GM19025 (cell line): ENCODE measurements at regions not wholly inside any gene's neighbourhood (a gene's known extent, or its start where the extent isn't known, plus 50 kb on each side); places are given as distances from the start of the nearest gene placed in this dataset.

Source experiments
- ATAC-seq: cut with Tn5 transposase; IDR thresholded peaks from one replicate; pipeline ENCODE4 v1.9.1; 2021; ENCODE audit warnings: mild to moderate bottlenecking, low read depth, moderate library complexity; ENCODE audit not compliant: unreplicated experiment

DNA sequence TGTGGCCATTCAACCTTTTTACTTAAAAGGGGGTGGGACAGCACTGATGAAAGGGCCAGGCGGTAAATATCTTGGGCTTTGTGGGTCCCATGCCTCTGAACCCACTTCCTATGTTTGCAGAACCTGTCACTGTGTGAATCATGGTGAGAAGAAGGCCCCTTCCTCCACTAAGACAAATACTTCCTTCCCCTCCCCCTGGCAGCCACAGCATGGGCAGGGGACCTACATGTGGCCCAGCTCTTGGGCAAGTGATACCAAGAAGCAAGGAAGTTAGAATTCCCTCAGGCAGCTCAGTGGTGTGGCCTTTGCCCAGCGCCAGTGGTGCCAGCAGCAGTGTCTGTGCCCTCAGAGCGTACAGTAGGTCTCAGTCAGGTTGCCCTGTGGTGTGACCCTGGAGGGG, 168.6 kb downstream of the TRIM33 start:
- ATAC-seq = no peak

DNA sequence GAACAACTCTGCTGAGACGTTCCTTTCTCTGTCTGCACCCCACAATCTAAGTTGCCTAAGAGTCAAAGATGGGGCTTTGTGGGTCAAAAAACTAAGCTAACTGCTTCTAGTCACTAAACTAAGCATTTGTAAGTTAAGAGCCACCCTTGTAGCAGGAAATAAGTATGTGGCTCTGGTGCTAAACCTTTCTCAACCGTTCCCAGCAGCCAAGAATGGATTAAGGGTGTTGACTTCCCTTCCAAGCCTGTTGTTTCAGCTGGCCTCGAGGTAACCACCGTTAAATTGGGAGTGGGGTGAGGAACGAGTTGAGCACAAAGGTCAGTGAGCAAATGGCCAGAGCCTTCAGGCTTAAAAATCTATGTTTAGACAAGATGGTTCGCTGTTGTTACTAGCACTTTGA, 169.1 kb downstream of the TRIM33 start:
- no peak for ATAC-seq

DNA sequence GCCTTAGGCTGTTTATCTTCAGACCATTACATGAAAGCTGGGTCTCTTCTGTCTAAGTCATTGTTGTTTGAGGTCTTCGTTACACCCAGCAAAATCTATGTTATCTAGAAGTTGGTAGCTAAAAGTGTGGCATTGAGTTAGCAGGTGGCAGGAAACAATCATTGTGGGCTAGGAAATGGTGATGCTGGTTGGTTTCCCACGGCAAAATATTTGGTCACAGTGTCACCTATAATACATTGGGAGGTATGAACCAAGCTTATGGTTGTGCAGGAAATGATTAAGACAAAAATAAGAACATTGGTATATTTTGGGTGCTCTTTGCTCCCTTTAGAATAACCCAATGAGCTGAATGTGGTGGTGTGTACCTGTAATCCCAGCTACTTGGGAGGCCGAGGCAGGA, 169.7 kb downstream of the TRIM33 start:
- ATAC-seq = no peak

DNA sequence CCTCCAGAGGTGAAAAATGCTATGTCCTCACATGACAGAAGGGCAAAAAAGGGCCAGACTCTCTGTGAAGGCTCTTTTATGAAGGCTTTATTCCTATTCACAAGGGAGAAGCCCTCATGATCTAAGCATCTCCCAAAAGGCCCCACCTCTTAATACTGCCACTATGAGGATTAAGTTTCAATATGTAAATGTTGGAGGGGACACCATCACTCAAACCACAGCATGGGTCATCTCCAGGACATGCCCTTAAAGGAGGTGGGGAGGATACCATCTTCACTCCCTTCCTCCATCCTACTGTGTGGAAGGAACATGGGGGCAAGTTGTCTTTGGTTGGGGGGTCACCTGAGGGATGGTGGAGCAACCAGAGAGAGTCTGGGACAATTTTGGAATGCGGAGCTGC, 170.1 kb downstream of the TRIM33 start:
- ATAC-seq = no peak

DNA sequence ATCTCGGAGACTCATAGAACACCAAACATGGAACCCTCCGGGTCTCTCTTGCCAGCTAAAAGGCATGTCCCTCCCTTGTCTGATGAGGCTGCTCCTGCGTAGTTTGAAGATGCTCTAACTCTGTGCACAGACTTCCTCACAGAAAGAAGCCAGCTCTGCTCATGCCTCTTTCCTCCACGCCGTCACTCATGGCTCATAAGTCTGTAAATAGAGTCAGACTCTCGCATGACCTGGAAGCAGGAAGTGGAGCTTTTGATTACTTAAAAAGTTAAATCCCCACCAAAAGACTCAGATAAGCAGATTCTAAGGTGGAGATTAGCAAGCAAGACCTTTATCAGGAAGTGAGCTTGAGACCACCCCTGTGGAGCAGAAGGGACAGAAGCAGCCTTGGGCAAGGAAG, 171.6 kb downstream of the TRIM33 start:
- no peak for ATAC-seq

DNA sequence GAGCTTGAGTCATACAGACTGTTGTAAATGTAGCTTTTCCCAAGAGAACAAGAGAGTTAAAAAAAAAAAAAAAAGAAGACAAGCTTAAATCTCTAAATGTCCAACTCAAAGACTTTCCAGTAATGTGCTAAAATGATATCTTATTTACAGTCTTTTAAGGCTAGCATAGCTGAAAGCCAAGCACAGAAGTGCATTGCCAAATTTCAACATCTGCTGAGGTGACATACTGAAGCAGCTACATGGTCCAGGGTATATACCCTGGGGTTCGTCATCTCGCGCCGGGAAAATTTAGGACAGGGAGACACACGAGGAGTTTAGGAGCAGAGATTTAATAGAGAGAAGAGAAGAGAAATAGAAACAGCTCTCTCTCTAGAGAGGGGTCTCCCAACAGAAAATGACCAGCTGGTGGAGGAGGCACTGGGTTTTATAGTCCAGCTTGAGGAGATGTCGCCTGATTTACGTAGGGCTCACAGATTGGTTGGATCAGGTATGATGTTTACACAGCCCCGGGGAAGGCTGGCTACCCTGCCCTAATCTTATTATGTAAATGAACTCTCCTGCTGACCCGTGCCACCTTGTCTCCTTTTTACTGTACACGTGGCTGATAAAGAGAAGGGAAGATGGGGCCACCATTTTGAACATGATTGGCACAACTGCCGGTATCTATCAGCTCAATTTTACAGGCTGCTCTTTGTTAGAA, 172.7 kb downstream of the TRIM33 start:
- no peak for ATAC-seq

DNA sequence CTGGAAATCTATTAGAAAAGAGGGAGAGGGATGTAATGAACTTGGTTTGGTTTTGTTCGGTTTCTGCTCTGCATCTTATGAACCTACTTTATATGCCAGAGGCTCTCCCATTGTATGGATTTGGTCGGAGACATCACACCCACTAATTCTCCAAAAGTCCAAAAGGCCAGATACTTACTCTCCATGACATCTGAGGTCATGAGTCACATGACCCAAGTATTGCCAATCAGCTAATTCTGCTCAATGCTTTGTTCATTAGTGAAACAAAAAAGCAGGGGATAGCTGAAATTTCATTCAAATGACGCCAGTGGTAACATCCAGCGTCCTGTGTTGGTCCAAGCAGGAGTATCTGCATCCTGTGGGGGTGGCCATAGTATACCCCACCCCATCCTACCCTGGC, 173.6 kb downstream of the TRIM33 start:
- ATAC-seq = no peak

DNA sequence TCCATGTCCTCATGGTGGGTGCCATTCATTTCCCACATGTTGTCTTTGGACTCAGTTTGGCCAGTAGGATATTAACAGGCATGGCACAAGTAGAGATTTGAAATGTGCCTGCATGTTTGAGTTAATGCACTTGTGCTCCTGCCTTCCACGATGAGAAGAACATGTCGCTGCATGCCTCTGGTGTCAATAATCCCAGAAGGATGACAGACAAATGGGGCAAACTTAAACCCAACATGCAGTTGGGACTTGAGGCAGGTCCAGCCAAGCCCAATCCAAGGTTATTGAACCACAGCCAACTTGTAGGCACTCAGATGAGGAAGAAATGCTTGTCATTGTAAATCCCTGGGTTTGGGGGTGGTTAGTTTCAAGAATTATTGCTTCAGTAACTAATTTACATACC, 174.6 kb downstream of the TRIM33 start:
- ATAC-seq = no peak

DNA sequence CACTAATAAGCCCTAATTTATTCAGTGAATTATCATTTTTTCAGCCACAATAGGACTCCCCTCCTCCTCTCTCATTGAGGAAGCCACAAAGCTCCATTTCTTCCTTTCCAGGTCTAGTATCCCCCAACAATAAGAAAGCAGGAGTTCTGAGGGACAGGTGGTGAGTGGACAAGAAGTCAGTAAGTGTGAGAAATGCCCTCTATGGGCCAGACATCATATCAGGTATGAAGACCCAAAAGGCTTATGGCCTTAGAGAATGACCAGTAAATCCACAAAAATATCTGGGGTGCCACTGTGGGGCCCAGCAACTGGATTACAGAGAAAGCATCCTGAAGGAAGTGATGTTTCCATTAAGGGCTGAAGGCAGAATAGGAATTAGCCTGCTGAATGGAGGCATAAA, 175.7 kb downstream of the TRIM33 start:
- ATAC-seq = no peak

DNA sequence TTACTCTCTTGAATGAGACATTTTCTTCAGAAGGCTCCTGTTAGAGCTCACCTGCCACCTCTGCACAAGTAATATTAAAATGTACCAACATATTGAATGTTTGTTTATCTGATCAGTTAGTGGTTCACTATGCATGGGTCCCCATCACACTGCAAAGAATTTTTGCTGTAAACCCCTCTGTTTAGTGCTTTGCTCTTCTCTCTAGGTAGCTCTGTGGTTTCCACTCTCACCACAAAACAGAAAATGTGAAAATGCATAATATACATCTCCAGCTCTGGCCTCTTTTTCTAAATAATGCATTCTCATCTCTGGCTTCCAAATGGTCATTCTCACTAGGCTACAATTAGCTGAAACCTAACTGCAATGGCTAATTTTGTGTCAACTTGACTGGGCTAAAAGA, 176.7 kb downstream of the TRIM33 start:
- ATAC-seq = no peak

DNA sequence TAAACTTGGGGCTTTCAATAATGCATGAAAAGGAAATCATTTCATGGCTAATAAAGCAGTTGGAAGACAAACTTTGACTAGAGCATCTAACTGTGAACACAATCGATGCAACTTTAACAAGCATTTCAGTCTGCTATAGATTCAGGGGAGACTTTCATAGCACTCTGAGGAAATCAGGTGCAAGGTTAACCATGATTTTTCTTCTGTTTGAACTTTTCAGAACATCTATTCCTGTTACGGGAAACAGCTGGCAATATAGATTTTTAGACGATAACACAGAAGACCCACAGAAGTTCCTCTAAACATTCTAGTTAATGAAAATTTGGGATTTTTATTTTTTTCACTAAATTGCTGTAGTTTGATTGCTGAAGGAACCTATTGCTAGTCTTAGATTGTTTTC, 177.3 kb downstream of the TRIM33 start:
- no peak for ATAC-seq

DNA sequence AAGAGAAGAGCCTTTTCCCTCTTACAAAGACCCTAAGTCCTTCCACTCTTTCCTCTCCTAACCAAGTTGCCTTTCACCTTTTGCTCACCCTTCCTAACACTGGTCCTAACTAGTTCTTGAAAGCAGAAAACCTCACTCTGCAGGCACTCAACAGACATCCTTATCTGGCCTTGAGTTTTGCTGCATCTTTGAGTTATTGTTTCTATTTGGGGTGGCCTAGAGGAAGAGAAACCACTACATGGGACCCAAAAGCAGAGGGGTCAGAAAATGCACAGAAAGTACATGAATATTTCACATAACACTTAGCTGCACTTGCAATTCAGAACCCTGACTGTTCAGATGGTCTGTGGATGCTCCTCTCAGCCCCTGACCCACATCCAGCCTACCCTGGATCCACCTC, 178.3 kb upstream of the SYT6 start:
- ATAC-seq = no peak

DNA sequence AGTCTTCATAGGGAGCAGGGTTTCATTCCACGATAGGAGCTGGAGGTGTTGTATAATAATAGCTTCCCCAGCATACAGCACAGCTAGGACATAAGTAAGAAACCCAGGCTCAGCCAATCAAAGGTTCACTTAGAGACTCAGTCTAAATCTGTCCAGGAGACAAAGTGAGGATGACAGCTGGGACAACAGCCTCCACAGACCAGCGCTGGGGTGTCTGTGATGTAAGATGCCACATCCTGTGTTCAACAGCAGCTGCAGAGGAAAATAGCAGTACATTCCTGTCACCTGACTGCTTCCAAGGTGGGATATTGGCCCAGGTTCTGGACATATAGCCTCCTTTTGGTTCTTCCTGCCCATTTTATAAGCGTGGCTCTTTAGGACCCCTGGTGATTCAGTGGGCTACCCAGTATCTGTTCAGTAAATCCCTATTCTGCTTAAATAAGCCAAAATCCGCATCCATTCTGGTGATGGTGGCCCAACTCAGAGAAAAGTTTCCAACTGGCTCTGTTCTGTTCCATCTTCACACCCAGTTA, 176.8 kb upstream of the SYT6 start:
- ATAC-seq = no peak

DNA sequence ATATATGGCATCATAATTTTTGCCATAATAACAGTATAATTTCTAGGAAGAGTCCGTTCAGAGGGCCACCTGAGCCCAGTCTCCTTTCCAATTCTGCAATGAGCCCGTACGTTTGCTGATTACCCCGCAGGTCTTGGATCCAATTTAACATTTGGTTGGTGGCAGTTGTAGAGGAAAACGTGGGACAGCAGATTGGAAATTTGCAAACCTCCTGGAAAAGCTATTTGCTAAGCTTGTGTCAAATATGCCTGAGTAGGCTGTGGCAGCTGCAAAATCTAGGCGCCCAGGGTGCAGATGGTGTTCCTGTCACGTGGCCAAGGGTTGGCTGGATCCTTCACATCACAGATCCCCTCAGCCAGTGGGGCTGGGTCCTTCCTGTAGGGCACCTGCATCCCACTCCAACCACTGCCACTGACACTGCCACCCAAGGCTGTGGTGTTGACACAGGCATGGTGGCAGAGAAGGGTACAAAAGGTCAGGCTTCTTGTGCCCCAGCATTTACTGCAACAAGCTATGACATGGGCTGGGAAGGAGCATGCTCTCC, 174.8 kb upstream of the SYT6 start:
- ATAC-seq = no peak

DNA sequence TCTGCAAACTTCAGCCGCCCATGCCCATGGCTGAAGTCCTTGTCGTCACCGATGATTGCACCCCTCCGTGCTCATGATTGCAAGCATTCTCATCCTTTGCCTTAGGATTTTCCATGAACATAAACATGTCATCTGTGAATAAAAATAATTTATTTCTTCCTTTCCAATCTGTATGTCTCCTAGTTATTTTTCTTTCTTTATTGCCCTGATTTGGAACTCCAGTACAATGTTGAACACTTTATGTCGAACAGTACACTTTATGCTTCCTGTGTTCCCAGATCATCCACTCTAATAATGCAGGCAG, 170.9 kb upstream of the SYT6 start:
- ATAC-seq = no peak

DNA sequence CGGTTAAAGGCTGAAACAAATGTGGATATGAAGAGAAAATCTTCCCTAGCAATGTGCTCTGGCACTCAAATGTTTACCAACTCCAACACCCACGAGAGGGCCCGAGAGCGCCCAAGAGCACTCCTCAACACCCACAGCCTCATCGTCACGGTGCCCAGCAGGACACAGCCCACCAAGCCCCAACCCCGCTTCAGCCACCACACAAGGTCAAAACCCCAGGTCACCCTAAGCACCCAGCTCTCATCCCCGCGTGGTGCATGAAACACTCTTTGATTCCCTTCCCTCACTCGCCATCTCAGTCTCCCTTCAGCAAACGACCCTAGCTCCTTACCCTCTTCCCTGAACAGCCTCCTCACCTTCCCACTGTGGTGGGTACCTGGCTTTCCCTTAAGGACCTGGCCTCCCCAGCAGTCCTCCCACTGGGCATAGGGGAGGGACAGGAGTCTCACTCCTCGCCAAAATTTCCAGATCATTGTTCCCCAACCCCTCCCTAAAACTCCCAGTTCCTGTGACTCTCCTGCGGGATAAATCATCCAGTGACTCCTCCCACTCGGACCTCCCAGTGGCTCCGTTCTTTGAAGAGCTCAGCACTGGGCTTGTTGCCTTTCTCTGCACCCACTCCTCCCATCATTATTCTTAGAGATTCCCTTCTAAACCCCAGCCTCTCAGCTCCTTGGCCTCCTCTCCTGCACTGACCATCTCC, 170.4 kb upstream of the SYT6 start:
- no peak for ATAC-seq

DNA sequence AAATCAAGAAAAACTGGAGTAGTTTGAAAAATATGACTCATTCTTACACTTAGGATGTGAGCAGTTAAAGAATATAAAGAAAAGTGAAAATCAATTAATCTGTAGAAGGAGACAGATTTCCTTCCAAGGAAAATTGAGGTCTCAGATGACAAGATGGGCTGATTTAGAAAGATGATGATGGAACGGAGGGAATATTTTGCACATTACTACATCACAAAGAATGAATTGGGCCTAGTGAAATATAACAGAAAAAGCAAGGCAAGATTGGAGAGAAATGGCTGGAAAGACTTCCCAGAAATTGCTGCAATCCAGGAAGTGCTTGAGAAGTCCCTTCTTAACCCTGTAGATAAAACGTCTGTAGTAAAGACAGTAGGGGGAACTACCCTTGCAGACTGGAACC, 169.1 kb upstream of the SYT6 start:
- no peak for ATAC-seq

DNA sequence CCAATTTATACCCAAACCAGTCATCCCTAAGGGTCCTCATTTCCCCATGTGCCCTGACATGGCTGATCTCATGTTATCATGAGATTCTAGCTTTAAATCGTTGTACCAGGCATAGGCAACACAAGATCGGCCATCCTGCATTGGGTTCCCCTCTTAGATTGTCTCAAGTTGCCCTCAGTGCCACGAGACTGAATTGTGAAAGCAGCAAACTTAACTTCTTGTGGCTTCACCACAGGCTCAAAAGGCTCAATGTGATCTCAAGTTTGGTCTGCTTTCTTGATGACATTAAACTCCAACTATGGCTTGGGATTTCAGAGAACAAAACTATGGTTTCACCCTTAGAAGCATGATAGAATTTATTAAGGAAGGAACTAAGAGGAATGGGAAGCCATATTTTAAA, 168.5 kb upstream of the SYT6 start:
- ATAC-seq = no peak

DNA sequence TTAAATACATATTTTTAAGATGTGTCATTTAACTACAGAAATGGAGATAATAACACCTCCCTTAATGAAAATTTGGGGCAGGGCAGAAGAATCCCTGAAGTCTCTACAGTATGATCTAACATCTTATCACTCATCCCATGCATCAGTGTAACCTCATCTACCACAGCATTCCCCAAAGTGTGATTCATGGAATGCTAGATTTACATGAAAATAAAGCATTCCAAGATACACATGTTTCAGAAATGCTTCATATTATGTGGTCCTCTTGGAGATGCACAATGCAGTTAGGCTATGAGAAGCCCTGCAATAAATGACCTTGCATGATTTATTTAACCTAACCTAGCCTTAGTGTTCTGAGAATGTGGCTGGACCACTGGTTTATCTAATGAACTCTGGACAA, 166.9 kb upstream of the SYT6 start:
- no peak for ATAC-seq

DNA sequence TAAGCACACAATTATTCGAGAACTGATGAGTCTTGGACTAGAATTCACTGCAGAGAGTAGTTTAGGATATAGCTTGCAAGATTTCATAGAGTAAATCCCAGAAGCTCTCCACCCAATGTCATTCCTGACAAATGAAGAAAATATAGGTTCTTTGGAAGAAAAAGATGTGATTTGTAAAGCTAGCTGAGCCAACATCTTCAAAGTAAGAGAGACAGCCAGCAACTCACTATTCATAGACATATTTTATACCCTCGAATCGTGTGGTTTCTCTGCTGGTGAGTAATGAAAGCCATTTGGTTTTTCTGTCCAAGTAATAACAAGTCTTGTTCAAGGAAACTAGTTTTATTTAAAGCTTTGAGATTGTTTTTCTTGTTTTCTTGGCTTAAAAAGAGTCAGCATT, 165.7 kb upstream of the SYT6 start:
- ATAC-seq = no peak

DNA sequence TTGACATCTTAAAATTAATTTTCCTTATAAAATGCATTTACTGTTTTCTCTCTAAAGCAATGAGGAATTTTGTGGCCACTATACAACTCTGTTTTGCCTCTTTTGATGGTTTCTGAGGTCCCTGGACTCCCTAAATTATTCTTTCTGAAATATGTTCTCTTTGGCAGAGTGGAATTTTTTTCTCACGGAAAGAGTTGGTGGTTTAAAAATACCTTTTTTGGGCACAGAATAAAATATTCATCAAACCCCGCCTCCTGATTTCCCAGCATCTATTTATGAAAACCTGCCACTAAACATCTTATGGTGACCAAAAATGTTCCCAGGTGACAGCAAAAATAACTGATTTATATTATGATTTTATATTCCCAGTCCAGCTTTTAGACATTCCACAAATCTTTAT, 165.3 kb upstream of the SYT6 start:
- no peak for ATAC-seq

DNA sequence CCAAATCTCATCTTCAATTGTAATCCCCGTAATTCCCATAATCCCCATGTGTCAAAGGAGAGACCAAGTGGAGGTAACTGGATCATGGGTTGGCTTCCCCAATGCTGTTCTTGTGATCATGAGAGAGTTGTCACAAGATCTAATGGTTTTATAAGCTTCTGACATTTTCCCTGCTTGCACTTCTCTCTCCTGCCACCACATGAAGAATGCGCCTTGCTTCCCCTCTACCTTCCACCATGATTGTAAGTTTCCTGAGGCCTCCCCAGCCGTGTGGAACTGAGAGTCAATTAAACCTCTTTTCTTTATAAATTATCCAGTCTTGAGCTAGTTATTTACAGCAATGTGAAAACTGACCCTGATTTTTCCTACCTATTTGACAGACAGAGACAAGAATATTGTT, 162.5 kb upstream of the SYT6 start:
- ATAC-seq = no peak
